C4-2B (cell line): ENCODE measurements at regions not wholly inside any gene's neighbourhood (a gene's known extent, or its start where the extent isn't known, plus 50 kb on each side); places are given as distances from the start of the nearest gene placed in this dataset.

Source experiments
- CTCF ChIP-seq: fragments of 450-650 bp; conservative IDR thresholded peaks from 2 replicates; pipeline ENCODE4 v1.5.1; 2017; ENCODE audit warnings: mild to moderate bottlenecking
- ZFX ChIP-seq: fragments of 450-650 bp; IDR thresholded peaks from 2 replicates; pipeline ENCODE4 v1.6.1; 2017

DNA sequence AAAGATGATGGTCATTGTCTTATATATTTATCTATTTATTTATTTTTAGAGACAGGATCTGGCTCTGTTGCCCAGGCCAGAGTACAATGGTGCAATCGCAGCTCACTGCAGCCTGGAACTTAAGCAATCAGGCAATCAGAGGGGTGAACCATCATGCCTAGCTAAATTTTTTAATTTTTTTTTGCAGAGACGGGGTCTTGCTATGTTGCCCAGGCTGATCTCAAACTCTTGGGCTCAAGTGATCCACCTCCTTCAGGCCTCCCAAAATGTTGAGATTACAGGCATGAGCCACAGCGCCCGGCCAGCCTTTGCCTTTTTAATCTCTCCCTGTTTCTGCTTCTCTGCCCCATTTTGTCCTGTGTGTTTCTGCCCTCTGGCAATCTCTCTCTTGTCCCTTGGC is 102.2 kb downstream of the NCR2 start:
- TF ChIP-seq CTCF: no peak
- no peak for TF ChIP-seq ZFX
